B cell (primary cell): ENCODE measurements at regions not wholly inside any gene's neighbourhood (a gene's known extent, or its start where the extent isn't known, plus 50 kb on each side); places are given as distances from the start of the nearest gene placed in this dataset.

Experiments
- CTCF ChIP-seq: fragments of 200-600 bp; IDR thresholded peaks from one replicate; pipeline ENCODE4 v1.8.0; 2022; ENCODE audit warnings: antibody characterized with exemption, mild to moderate bottlenecking
- EZH2 ChIP-seq: IDR thresholded peaks from 2 replicates; pipeline ENCODE4 v1.6.1; 2012; ENCODE audit warnings: borderline replicate concordance, low read depth, mild to moderate bottlenecking, moderate library complexity, low read length; ENCODE audit not compliant: insufficient read depth, poor library complexity, severe bottlenecking

- no peak for TF ChIP-seq CTCF
- TF ChIP-seq EZH2 = no peak
These were observed 108.6 kb downstream of the ABCC12 start for GRCh38 chr16:48047241-48047640.
